Stomach smooth muscle (tissue), 2 donors: ENCODE measurements at regions not wholly inside any gene's neighbourhood (a gene's known extent, or its start where the extent isn't known, plus 50 kb on each side); places are given as distances from the start of the nearest gene placed in this dataset.

Source experiments
- H3K27ac ChIP-seq: one replicate; pipeline ENCODE4 v1.7.0; 2013; ENCODE audit warnings: mild to moderate bottlenecking, low read length, inconsistent platforms
- H3K27me3 ChIP-seq, 2 donors: one replicate each; pipeline ENCODE4 v1.7.0; 2013; ENCODE audit warnings: low read length in 2 of 2; ENCODE audit not compliant: insufficient read depth in 2 of 2, control insufficient read depth in 1 of 2
- H3K36me3 ChIP-seq, 2 donors: one replicate each; pipeline ENCODE4 v1.7.0; 2013; ENCODE audit warnings: low read length in 2 of 2; ENCODE audit not compliant: control insufficient read depth in 2 of 2, insufficient read depth in 2 of 2
- H3K4me1 ChIP-seq: one replicate; pipeline ENCODE4 v1.7.0; 2013; ENCODE audit warnings: low read length; ENCODE audit not compliant: control insufficient read depth, insufficient read depth
- H3K4me3 ChIP-seq, 2 donors: one replicate each; pipeline ENCODE4 v1.7.0; 2013; ENCODE audit warnings: low read length in 2 of 2
- H3K9ac ChIP-seq, 2 donors: one replicate each; pipeline ENCODE4 v1.7.0; 2013; ENCODE audit warnings: low read length in 2 of 2, mild to moderate bottlenecking in 1 of 2
- H3K9me3 ChIP-seq, 2 donors: one replicate each; pipeline ENCODE4 v1.7.0; 2013; ENCODE audit warnings: low read length in 2 of 2; ENCODE audit not compliant: control insufficient read depth in 2 of 2
- donor health status: healthy.
- donor health status: Pancreatic carcinoma.

DNA sequence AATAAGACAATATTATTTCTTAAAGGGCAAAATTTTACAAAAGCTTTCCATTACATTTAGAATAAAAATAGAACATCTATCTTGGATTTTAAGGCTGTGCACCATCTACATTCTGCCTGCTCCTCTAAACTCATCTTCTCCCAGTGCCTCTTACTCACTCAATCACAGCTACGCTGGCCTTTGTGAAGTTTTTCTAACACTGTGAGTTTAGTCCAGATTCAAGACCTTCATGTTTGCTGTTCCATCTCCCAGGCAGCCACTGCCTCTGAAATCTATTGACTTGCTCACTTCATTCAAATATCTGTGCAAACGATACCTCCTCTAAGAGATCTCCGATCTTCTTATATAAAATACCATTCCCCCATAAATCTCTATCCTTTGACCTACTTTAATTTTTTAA lies 673.4 kb upstream of the KIF2B start:
- no peaks in the 10 kb centered on the region for H3K36me3 ChIP-seq
- H3K27ac ChIP-seq, result no peak overlapping the region
- H3K9ac ChIP-seq, result no peak overlapping the region
- no peak overlapping the region for H3K4me3 ChIP-seq
- H3K9me3 ChIP-seq, result no peaks in the 10 kb centered on the region
- no peaks in the 10 kb centered on the region for H3K4me1 ChIP-seq
- H3K27me3 ChIP-seq, result no peaks in the 10 kb centered on the region

DNA sequence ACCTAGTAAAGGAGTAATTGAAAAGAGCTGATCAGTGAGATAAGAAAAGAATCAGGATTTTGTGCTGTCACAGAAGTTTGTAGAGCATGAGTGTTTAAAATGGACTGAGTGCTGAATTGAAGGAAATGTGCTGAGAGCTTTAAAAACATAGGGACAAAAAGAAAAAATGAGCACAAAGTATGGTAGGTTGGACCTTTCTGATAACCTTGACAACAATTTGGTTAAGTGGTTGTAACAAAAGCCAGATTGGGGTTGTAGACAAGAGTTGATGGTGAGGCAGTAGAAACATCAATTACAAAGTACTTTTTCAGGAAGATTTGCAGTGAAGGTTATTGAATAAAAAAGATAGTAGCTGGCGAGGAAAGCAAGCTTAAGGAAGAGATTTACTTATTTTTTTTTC lies 674.7 kb upstream of the KIF2B start:
- Histone ChIP-seq H3K9ac (no peak overlapping the region), H3K4me1 (no peaks in the 10 kb centered on the region), H3K9me3 (no peaks in the 10 kb centered on the region), H3K36me3 (no peaks in the 10 kb centered on the region), H3K27ac (no peak overlapping the region), H3K4me3 (no peak overlapping the region), H3K27me3 (no peaks in the 10 kb centered on the region)

DNA sequence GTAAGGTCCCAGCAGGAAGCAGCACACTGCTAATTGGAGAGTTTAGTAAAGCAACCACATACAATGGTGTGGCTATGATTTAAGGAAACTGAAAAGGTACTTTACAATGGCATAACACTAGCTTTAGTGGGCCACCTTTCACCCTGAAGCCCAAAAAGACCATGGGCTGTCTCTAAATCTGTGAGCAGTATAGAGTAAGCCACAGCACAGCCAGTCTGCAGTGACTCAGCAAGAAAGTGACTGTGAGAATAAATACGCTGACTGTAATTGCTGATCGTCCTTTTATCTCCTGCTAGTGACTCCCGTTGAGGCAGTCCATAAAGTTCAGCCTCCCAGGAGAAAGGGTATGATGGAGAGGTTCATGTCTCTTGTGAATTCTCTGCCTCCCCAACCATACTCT lies 679.8 kb upstream of the KIF2B start:
- Histone ChIP-seq H3K4me1 (no peaks in the 10 kb centered on the region), H3K9me3 (no peaks in the 10 kb centered on the region), H3K4me3 (no peak overlapping the region), H3K27me3 (no peaks in the 10 kb centered on the region), H3K9ac (no peak overlapping the region), H3K36me3 (no peaks in the 10 kb centered on the region), H3K27ac (no peak overlapping the region)

DNA sequence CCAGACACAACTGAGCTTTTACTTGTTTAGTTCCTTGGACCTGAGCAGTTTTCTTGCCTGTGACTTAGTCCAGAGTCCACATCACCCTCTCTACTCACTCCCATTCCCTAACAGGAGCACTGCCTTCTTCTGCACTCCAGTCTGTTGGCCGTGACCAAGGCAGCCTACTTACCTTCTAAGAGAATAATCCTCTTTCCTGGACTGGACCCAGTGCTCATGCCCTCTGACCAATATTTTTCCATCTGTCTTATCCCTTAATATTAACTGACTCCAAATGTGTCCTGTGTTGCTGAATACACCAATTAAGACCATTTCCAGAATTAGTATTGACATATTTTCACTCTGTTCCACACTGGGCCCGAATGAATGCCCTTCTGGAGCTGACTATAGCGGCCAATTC lies 681.0 kb upstream of the KIF2B start:
- Histone ChIP-seq H3K4me3 (no peak overlapping the region), H3K9me3 (no peaks in the 10 kb centered on the region), H3K27me3 (no peaks in the 10 kb centered on the region), H3K9ac (no peak overlapping the region), H3K27ac (no peak overlapping the region), H3K4me1 (no peaks in the 10 kb centered on the region), H3K36me3 (no peaks in the 10 kb centered on the region)

DNA sequence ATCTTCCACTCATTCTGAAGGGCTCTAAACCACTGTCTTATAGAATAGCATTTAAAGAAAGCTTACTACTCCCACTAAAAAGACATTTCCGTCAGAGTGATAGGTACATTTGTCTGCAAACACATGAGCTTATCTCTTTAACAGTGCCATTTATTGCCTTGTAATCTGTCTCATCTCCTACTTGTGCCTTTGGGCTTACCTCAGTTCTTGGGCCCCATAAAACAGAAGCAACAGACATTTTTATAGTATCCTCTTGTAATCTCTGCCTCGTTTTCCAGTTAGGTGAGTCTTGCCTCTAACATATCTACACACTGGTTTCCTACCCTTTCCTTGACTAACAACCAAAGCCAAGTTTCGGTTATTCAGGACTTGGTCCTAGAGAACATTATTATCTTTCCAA lies 681.4 kb upstream of the KIF2B start:
- H3K9me3 ChIP-seq, result no peaks in the 10 kb centered on the region
- H3K27me3 ChIP-seq, result no peaks in the 10 kb centered on the region
- no peaks in the 10 kb centered on the region for H3K4me1 ChIP-seq
- H3K4me3 ChIP-seq, result no peak overlapping the region
- no peak overlapping the region for H3K9ac ChIP-seq
- H3K27ac ChIP-seq, result no peak overlapping the region
- H3K36me3 ChIP-seq, result no peaks in the 10 kb centered on the region

DNA sequence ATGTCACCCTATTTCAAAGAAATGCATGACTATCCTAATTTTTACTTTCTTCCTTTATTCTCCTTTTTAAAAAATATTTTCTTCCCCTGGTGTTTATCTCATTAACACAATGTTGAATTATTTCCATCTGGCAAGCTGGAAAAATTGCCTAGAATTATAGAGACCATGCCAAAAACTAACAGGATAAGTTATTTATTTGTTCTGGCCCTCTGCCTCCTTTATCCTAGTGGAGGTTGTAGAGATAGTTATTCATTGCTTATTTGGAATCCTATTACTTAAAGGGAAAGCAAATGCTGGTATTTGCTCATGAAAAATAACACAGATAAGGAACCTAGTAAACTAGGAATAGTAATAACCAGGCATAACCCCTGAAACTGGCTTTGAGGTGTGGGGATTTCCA lies 684.9 kb upstream of the KIF2B start:
- no peaks in the 10 kb centered on the region for H3K36me3 ChIP-seq
- no peaks in the 10 kb centered on the region for H3K9me3 ChIP-seq
- H3K27me3 ChIP-seq, result no peaks in the 10 kb centered on the region
- no peak overlapping the region for H3K9ac ChIP-seq
- no peak overlapping the region for H3K4me3 ChIP-seq
- H3K4me1 ChIP-seq, result no peaks in the 10 kb centered on the region
- H3K27ac ChIP-seq, result no peak overlapping the region

DNA sequence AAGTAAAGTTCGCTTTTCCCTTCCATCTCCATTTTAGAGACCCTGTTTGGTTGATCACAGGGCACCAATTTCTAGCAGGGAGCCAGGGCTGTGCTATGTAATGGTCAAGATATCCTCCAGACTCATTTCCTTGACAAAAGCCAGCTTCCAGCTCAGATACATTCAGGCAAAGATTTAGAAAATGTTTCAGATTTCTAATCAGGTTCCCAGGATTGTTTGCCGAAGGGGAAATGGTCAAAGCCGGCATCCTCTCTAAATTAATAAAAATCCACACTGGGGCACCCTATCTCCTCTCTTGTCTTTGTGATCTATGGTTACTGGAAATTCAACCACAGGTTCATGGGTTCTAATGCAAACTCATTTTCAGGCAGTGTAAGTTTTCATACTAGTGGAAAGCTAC lies 686.8 kb upstream of the KIF2B start:
- Histone ChIP-seq H3K27ac (no peak overlapping the region), H3K4me1 (no peaks in the 10 kb centered on the region), H3K36me3 (no peaks in the 10 kb centered on the region), H3K27me3 (no peaks in the 10 kb centered on the region), H3K9me3 (no peaks in the 10 kb centered on the region), H3K9ac (no peak overlapping the region), H3K4me3 (no peak overlapping the region)

DNA sequence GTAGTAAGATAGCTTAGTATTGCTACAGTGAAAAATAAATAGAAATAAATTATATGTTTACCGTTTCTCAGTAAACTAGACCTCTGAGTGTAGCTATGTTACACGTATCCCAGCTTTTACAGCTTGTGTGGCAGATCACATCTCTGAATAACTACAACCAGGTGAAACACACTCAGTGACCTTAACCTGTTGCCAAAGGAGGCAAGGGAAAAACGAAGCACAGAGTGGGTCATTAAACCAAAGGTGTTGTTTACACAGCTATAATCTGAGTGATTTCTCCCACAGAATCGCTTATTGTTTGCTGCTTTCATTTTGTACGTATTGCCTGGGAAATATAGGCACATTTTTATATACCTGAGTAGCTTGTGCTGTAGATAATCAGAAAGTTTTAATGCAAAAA lies 688.2 kb upstream of the KIF2B start:
- Histone ChIP-seq H3K4me1 (no peaks in the 10 kb centered on the region), H3K9me3 (no peaks in the 10 kb centered on the region), H3K4me3 (no peak overlapping the region), H3K9ac (no peak overlapping the region), H3K27me3 (no peaks in the 10 kb centered on the region), H3K36me3 (no peaks in the 10 kb centered on the region), H3K27ac (no peak overlapping the region)

DNA sequence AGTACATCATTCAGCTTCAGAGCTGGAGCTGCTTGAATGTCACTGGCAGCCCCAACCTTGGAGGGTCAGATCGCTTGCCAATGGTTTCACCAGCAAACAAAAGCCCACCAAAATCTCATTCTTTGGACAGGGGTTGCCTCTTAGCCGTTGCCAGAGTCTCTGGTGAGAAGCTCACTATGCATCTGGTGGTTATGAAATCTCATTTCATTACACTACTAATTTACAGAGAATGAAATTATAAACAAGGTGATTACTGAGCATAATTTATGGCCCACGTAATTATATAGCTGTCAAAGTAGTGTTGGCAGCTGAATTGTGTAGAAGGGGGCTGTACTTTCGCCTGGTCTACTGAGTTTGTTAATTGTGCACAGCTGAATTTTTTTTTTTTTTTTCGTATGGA lies 688.9 kb upstream of the KIF2B start:
- no peaks in the 10 kb centered on the region for H3K27me3 ChIP-seq
- no peak overlapping the region for H3K9ac ChIP-seq
- H3K36me3 ChIP-seq, result no peaks in the 10 kb centered on the region
- no peak overlapping the region for H3K27ac ChIP-seq
- H3K9me3 ChIP-seq, result no peaks in the 10 kb centered on the region
- H3K4me3 ChIP-seq, result no peak overlapping the region
- H3K4me1 ChIP-seq, result no peaks in the 10 kb centered on the region

DNA sequence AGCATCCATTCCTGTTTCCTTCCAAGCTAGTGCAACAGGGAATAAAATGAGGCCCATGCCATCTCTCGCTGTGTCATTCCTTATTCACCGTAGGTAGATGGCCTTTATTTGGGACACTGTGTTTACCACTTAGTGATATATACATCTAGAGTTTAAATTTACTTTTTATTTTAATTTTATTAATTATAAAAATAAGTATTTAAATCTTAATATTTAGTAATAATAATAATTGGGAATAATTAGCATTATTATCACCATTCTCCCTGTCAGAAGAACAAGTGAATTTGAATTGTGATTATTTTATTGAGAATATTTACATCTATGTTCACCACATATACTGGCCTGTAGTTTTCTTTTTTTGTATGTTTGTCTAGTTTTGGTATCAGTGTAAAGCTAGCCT lies 692.9 kb upstream of the KIF2B start:
- H3K9me3 ChIP-seq, result no peaks in the 10 kb centered on the region

DNA sequence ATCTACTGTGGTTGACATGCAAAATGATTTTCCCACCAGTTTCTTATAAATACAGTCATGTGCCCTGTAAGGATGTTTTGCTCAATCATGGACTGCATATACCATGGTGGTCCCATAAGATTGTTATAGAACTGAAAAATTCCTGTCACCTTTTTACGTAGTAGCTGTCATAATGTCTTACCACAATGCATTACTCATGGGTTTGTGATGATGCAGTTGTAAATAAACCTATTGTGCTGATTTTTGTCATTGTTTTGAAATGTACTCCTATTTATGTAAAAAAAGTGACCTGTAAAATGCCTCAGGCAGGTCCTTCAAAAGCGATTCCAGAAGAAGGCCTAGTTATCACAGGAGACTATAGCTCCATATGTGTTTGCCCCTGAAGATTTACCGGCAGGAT lies 695.4 kb upstream of the KIF2B start:
- no peaks in the 10 kb centered on the region for H3K27me3 ChIP-seq
- H3K36me3 ChIP-seq, result no peaks in the 10 kb centered on the region
- H3K4me1 ChIP-seq, result no peaks in the 10 kb centered on the region
- no peak overlapping the region for H3K4me3 ChIP-seq
- no peaks in the 10 kb centered on the region for H3K9me3 ChIP-seq
- no peak overlapping the region for H3K9ac ChIP-seq
- H3K27ac ChIP-seq, result no peak overlapping the region

More for the DNA sequence above, 692.9 kb upstream of the KIF2B start:
- Histone ChIP-seq H3K4me3 (no peak overlapping the region), H3K4me1 (no peaks in the 10 kb centered on the region), H3K36me3 (no peaks in the 10 kb centered on the region), H3K27ac (no peak overlapping the region), H3K27me3 (no peaks in the 10 kb centered on the region), H3K9ac (no peak overlapping the region)

DNA sequence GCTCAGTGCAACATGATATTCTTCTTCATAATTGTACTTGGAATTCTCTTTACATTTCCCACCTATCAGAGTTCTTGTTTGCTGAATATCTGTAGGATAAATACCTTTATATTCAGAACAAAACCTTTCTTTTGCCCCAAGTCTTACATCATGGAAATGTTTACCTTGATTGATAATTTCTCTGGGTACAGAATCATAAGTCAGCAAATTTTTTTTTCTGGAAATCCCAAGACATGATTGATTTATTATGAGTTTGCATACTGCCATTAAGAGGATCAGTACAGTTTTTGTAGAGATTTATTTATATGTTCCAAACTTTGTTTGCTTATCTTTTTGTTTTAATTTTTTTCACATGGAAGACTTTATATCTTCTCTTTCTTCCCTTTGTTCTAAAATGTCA lies 699.8 kb upstream of the KIF2B start:
- Histone ChIP-seq H3K27me3 (no peaks in the 10 kb centered on the region), H3K4me3 (no peak overlapping the region), H3K27ac (no peak overlapping the region), H3K36me3 (no peaks in the 10 kb centered on the region), H3K9me3 (no peaks in the 10 kb centered on the region), H3K4me1 (no peaks in the 10 kb centered on the region), H3K9ac (no peak overlapping the region)
